Fibroblast of mammary gland (primary cell): ENCODE measurements at regions not wholly inside any gene's neighbourhood (a gene's known extent, or its start where the extent isn't known, plus 50 kb on each side); places are given as distances from the start of the nearest gene placed in this dataset.

Source experiments
- DNase-seq: peaks from one replicate; pipeline ENCODE4 v3.0.0-alpha.2; 2010; ENCODE audit warnings: low read depth
- H3K4me3 ChIP-seq: 2 replicates; pipeline ENCODE4 v1.5.1; 2011; ENCODE audit warnings: low read depth, mild to moderate bottlenecking, low read length, moderate library complexity; ENCODE audit not compliant: control insufficient read depth
- TF ChIP-seq, protein P1 (sequence below): conservative IDR thresholded peaks from 2 replicates; pipeline ENCODE4 v1.5.1; 2011; ENCODE audit warnings: low read depth, low read length, inconsistent platforms; ENCODE audit not compliant: control insufficient read depth, insufficient read depth

DNA sequence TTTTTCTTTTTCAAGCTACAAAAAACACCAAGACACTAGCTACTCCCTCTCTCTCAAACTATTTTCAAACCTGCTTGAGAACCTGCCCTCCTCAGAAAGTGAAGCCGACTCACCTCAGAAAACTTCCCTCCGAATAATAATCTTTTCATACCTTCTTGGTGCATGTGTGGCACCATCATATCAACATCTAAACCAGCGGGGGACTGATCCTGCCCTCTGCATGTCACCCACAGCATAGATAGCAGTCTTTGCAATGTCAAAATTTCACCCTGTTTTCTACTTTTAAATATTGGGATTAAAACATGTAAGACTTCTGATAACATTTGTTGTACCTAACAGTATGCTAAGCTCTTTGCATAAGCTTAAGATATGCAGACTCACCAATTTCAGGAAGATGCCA, 1260.3 kb downstream of the PLA2G4A start:
- TF ChIP-seq, protein P1, sequence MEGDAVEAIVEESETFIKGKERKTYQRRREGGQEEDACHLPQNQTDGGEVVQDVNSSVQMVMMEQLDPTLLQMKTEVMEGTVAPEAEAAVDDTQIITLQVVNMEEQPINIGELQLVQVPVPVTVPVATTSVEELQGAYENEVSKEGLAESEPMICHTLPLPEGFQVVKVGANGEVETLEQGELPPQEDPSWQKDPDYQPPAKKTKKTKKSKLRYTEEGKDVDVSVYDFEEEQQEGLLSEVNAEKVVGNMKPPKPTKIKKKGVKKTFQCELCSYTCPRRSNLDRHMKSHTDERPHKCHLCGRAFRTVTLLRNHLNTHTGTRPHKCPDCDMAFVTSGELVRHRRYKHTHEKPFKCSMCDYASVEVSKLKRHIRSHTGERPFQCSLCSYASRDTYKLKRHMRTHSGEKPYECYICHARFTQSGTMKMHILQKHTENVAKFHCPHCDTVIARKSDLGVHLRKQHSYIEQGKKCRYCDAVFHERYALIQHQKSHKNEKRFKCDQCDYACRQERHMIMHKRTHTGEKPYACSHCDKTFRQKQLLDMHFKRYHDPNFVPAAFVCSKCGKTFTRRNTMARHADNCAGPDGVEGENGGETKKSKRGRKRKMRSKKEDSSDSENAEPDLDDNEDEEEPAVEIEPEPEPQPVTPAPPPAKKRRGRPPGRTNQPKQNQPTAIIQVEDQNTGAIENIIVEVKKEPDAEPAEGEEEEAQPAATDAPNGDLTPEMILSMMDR = no peak
- no peak for DNase-seq
- H3K4me3 ChIP-seq = no peak overlapping the region

DNA sequence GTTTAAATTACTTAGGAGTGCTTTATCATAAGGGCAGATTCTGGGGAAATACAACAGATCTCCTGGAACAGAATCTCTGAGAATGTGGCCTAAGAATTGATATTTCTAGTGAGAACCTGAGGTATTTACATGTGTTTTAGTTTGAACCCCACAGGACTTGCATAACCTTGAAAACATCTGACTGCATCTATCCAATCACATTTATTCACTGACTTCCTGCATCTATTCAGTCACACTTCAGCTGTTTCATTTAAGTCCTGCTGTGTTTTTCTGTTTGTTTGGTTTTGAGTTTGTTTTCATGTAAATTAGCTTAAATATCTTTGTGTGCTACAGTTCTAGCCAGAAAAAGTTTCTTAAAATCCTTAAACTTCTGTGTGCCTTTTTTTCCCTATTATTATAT, 1260.7 kb downstream of the PLA2G4A start:
- DNase-seq = peak; percentile 5
- TF ChIP-seq, protein P1 = no peak
- no peak overlapping the region for H3K4me3 ChIP-seq

DNA sequence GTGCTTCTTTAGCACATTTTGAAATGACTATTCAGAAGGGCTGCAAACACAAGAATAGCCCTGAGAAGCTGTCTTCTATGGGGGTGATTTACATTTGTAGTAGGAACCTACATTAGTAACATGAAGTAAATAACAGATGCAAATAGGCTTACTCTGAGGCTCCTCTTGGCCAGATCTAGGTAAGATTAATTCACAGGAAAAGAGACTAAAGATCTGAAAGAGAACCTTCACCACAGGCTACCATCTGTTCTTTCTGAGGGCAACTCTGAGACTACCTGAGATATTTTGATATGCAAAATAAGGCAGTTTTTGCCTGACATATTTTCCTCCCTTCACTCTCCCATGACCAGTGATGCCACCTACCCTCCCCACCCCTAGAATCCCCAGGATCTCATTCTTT, 1267.8 kb downstream of the PLA2G4A start:
- no peak for DNase-seq
- TF ChIP-seq, protein P1 = no peak
- H3K4me3 ChIP-seq = no peak overlapping the region

DNA sequence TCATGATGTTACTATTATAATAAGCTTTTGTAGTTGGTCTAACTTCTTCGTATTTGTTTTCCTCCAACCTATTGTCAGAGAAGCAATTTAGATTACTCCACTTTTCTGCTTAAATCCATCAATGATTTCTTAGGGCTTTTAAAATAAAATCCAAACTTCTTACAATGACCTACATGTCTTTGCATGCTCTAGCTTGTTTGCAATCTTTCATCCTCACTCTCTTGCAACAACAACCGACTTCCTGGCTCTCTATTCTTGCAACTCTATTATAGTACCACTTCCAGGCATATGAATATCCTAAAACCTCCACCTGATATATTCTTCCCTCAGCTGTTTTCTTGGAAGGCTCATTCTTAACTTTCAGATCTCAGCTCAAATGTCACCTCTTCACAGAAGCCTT, 1288.7 kb downstream of the PLA2G4A start:
- no peak for DNase-seq
- TF ChIP-seq, protein P1 = no peak
- no peak overlapping the region for H3K4me3 ChIP-seq

DNA sequence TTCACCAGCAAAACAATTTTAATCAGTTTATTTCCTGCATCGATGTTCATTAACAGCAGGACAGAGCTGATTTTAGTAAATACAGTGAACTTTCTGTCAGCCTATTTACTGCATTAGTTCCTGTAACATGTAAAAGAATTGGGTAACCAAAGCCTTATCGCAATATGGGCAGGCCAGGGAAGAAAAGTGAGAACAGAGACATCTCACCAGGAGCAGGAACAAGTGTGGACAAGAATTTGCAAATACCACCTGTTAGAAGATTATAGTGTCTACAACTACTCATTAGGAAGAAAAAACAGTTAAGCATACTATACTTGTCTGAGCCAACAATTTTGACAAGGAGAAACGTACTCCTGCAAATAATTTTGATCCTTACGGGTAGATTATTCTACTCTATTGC, 1293.9 kb downstream of the PLA2G4A start:
- no peak overlapping the region for H3K4me3 ChIP-seq
- TF ChIP-seq, protein P1 = no peak
- no peak for DNase-seq

DNA sequence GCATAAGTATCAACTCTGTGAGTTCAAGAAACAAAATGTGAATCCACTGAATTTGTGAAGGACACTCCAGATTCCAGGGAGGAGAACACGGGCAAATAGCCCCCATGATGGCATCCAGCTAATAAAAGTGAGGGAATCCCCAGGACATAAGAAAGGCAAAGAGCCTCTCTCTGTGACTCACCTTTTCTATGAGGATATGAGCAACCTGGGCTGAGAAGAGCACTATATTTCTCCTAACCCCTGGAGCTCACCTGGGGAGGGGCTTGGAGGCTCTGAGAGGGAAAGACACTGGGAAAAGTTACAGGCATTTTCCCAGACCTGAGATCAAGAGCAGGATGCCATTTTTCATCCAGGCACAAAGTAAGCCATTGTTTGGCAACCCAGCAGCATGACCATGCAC, 1298.8 kb downstream of the PLA2G4A start:
- DNase-seq = no peak
- no peak overlapping the region for H3K4me3 ChIP-seq
- TF ChIP-seq, protein P1 = no peak

DNA sequence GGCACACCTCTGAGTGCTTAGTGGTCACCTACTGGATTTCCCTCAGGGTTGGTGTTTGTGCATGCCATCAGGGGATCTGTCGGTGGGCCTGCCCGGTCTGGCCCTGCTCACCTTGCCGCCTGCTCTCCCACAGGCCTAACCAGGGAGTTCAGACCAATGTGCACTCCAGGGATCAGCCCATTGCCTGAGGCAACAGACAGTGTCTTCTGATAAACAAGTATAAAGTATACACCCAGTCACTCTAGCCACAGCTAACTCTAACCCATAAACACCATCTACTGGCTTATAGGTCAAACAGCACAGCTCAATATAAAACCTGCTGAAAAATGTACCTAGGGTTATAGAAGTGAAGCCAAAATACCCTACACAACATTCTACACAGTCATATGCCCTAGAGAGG, 1300.0 kb downstream of the PLA2G4A start:
- TF ChIP-seq, protein P1 = peak; percentile 13
- peak; percentile 12 for DNase-seq
- no peak overlapping the region for H3K4me3 ChIP-seq
